GM12892 (cell line): ENCODE measurements at regions not wholly inside any gene's neighbourhood (a gene's known extent, or its start where the extent isn't known, plus 50 kb on each side); places are given as distances from the start of the nearest gene placed in this dataset.

ENCODE experiments used
- POLR2A ChIP-seq: IDR thresholded peaks from 2 replicates; pipeline ENCODE4 v1.6.1; 2011; ENCODE audit warnings: low read depth, low read length, control low read depth
- POLR2AphosphoS5 ChIP-seq: IDR thresholded peaks from 2 replicates; pipeline ENCODE4 v1.6.1; 2011; ENCODE audit warnings: low read depth, low read length, control low read depth

GRCh38 chr10:6929148-6929830 lies 349.2 kb upstream of the PRKCQ start:
- TF ChIP-seq POLR2A (no peak), POLR2AphosphoS5 (no peak)
